Cardiac muscle cell (in vitro differentiated cells and primary cell): ENCODE measurements at regions not wholly inside any gene's neighbourhood (a gene's known extent, or its start where the extent isn't known, plus 50 kb on each side); places are given as distances from the start of the nearest gene placed in this dataset.

ENCODE experiments used
- DNase-seq, 2 donors: peaks; one replicate each; pipeline versions ENCODE4 v3.0.0 to v3.0.0-alpha.2; 2010 to 2017; ENCODE audit warnings: low read depth in 1 of 2, low spot score in 1 of 2
- H3K27ac ChIP-seq: fragments of 200-600 bp; sonication (generic); 2 replicates; pipeline ENCODE4 v1.5.1; 2016
- H3K27me3 ChIP-seq: fragments of 200-600 bp; sonication (generic); 2 replicates; pipeline ENCODE4 v1.6.0; 2016; ENCODE audit warnings: control low read depth
- H3K36me3 ChIP-seq: fragments of 200-600 bp; sonication (generic); 2 replicates; pipeline ENCODE4 v1.5.1; 2016; ENCODE audit warnings: control low read depth
- H3K4me1 ChIP-seq: fragments of 200-600 bp; sonication (generic); 2 replicates; pipeline ENCODE4 v1.8.1; 2017; ENCODE audit warnings: low read depth, mild to moderate bottlenecking, mixed run types
- H3K4me3 ChIP-seq: fragments of 200-600 bp; sonication (generic); 2 replicates; pipeline ENCODE4 v1.5.1; 2016; ENCODE audit warnings: mild to moderate bottlenecking
- H3K9me3 ChIP-seq: fragments of 200-600 bp; sonication (generic); 2 replicates; pipeline ENCODE4 v1.5.1; 2017; ENCODE audit warnings: low read depth, mild to moderate bottlenecking, control low read depth
- CTCF ChIP-seq: IDR thresholded peaks from 2 replicates; pipeline ENCODE4 v1.5.1; 2012; ENCODE audit warnings: low read depth, mild to moderate bottlenecking, low read length

- no peak for TF ChIP-seq CTCF
- no peaks in the 10 kb centered on the region for H3K4me1 ChIP-seq
- H3K27me3 ChIP-seq: peaks cover 17% of the 10 kb centered on the region
- no peak for DNase-seq
- no peaks in the 10 kb centered on the region for H3K36me3 ChIP-seq
- no peak overlapping the region for H3K27ac ChIP-seq
- no peaks in the 10 kb centered on the region for H3K9me3 ChIP-seq
- no peak overlapping the region for H3K4me3 ChIP-seq
Measured at GRCh38 chr6:95804847-95805541, 210.8 kb upstream of the FUT9 start.

DNA sequence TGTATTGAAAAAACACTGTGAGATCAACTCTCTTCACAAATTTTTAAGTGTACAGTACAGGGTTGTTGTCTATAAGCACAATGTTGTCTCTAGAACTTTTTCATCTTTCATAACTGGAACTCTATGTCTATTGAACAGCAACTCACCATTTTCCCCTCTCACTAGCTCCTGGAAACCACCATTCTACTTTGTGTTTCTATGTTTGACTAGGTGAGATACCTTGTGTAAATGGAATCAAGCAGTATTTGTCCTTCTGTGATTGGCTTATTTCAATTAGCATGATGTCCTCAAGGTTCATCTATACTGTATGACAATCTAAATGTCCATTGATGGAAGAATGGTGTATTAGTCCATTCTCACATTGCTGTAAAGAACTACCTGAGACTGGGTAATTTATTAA lies 210.1 kb upstream of the FUT9 start:
- Histone ChIP-seq H3K27me3 (peaks cover 14% of the 10 kb centered on the region), H3K9me3 (no peaks in the 10 kb centered on the region), H3K4me1 (no peaks in the 10 kb centered on the region), H3K27ac (no peak overlapping the region), H3K4me3 (no peak overlapping the region), H3K36me3 (no peaks in the 10 kb centered on the region)
- DNase-seq: no peak
- TF ChIP-seq CTCF: no peak

GRCh38 chr6:95815389-95816056 lies 200.3 kb upstream of the FUT9 start:
- DNase-seq: no peak
- Histone ChIP-seq H3K4me3 (no peak overlapping the region), H3K27me3 (no peaks in the 10 kb centered on the region), H3K9me3 (no peaks in the 10 kb centered on the region), H3K36me3 (no peaks in the 10 kb centered on the region), H3K4me1 (no peaks in the 10 kb centered on the region), H3K27ac (no peak overlapping the region)
- TF ChIP-seq CTCF: no peak

DNA sequence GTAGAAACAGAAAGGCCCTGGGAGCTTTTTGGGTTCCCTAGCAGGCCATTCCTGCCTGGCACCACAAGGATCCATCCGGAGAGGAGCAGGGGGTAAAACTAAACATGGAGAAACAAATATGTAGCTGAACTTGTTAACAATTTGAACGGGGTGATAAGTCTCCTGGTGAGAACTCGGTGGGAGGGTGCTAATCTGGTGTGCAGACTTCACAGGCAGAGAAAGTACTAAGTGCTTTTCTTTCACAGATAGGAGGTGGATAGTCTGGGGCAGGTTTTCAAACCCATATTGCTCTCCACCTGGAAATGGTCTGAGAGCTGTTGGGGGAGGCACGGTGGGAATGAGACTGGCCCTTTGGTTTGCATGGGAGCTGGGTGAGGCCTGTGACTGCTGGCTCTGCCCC lies 196.3 kb upstream of the FUT9 start:
- no peaks in the 10 kb centered on the region for H3K4me1 ChIP-seq
- DNase-seq: no peak
- H3K36me3 ChIP-seq: no peaks in the 10 kb centered on the region
- H3K4me3 ChIP-seq: no peak overlapping the region
- no peaks in the 10 kb centered on the region for H3K27me3 ChIP-seq
- no peak for TF ChIP-seq CTCF
- H3K9me3 ChIP-seq: no peaks in the 10 kb centered on the region
- no peak overlapping the region for H3K27ac ChIP-seq

- TF ChIP-seq CTCF: no peak
- no peak for DNase-seq
- no peaks in the 10 kb centered on the region for H3K9me3 ChIP-seq
- no peaks in the 10 kb centered on the region for H3K4me1 ChIP-seq
- no peaks in the 10 kb centered on the region for H3K36me3 ChIP-seq
- H3K27ac ChIP-seq: no peak overlapping the region
- H3K4me3 ChIP-seq: no peak overlapping the region
- H3K27me3 ChIP-seq: no peaks in the 10 kb centered on the region
Measured at GRCh38 chr6:95819939-95820338, 195.8 kb upstream of the FUT9 start.
